ENCODE measurements at regions not wholly inside any gene's neighbourhood (a gene's known extent, or its start where the extent isn't known, plus 50 kb on each side); places are given as distances from the start of the nearest gene placed in this dataset.
"Not testable (repeated sequence)": the region's sequence is repeated elsewhere in the genome, so short reads cannot be mapped to it uniquely, and the experiment has no call there.

DNA sequence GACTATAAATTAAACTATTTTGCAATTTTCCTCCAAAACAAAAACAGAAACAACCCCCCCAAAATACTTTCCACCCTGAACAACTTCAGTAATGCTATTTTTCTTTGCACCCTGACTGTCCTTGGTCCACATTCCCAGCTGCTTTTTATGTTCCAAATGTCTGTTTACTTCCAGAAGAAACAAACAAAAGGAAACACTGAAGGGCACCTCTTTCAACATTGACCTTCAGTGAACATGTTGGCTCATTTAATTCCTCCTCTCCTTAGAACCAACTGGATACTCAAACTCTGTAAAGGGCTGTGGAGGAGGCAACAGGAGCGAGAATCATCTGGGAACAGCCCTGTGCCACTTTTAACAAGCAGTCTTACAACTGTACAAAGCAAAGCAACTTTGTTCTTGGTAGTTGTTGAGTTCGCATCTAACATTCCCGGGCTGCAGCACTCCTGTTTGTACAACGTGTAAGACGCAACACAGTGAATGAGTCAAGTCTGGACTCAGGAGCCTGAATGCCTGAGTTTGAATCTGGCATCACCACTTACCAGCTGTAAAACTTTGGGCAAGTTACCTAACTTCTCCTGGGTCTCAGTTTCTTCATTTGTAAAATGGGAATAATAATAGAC is 111.4 kb upstream of the GATA6 start:
- H3K27me3 Mint-ChIP-seq: no peaks in the 10 kb centered on the region
- ChIA-PET POLR2A (no interaction called here), CTCF (no interaction called here)
- no peak overlapping the region for H3K4me3 Mint-ChIP-seq
- no peaks in the 10 kb centered on the region for H3K36me3 Mint-ChIP-seq (ENCODE audit: low read depth)
- no peak overlapping the region for H3K27ac Mint-ChIP-seq
- no peak for DNase-seq
- H3K9me3 Mint-ChIP-seq: peaks cover 2% of the 10 kb centered on the region
- H3K4me1 Mint-ChIP-seq: no peaks in the 10 kb centered on the region

DNA sequence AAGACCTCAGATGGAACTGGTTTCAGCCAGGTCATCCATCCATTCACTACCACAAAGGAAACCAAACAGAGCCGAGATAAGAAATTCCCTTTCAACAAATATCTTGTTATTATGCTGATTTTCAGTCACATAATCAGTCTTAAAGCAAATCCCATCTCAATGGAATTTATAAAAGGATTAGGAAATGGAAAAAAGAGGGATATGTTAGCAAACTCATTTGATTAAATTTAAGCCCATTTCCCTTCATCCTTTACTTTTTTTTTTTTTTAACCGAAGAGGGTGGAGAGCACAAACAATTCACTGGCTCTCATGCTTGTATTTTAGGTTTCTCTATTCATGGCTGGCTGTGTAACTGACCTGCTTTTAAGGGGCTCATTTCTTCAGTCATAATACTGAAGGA is 109.0 kb upstream of the GATA6 start:
- Mint-ChIP-seq H3K27ac (no peak overlapping the region), H3K9me3 (no peaks in the 10 kb centered on the region), H3K4me3 (no peak overlapping the region), H3K4me1 (no peaks in the 10 kb centered on the region), H3K27me3 (no peaks in the 10 kb centered on the region), H3K36me3 (ENCODE audit: low read depth) (no peaks in the 10 kb centered on the region)
- POLR2A ChIA-PET: no interaction called here
- CTCF ChIA-PET: no interaction called here
- DNase-seq: no peak

DNA sequence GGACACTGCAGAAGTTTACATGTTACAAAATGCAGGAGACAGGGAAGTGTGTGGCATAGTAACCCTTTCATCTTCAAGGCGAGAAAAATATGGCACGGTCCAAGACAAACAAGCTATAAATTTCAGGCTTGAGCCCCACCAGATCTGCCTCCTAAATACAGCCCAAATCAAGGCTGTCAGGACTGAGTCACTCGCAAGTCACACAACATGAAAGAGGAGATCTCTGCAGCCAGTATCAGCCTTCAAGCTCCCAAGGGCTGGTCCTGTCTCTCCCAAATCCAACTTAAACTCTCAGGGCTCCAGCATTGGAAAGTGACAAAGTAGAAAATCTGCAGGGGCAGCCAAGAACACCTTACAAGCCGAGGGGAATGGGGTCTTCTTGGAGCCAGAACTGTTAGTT is 106.3 kb upstream of the GATA6 start:
- Mint-ChIP-seq H3K27me3 (no peaks in the 10 kb centered on the region), H3K4me3 (no peak overlapping the region), H3K36me3 (ENCODE audit: low read depth) (no peaks in the 10 kb centered on the region), H3K4me1 (no peaks in the 10 kb centered on the region), H3K27ac (no peak overlapping the region), H3K9me3 (peaks cover 2% of the 10 kb centered on the region)
- POLR2A ChIA-PET: no interaction called here
- DNase-seq: no peak
- CTCF ChIA-PET: no interaction called here

DNA sequence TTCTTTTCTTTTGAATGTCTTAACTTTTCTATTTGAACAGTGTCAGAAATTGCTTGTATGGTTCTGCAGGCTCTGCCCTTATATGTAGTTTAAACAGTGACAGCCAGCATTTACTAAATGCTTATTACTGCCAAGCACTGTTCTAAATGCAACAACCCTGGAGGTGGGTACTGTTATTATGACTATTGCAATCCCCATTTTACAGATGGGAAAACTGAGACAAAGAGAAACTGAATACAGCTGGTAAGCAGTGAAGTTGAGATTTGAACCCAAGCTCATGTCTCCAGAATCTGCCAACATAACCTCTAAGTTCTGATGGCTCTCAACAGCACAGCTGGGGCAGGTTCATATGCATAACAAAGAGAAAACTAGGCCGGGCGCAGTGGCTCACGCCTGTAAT is 105.7 kb upstream of the GATA6 start:
- CTCF ChIA-PET: no interaction called here
- POLR2A ChIA-PET: no interaction called here
- Mint-ChIP-seq H3K4me3 (no peak overlapping the region), H3K36me3 (ENCODE audit: low read depth) (no peaks in the 10 kb centered on the region), H3K9me3 (peaks cover 2% of the 10 kb centered on the region), H3K4me1 (no peaks in the 10 kb centered on the region), H3K27me3 (no peaks in the 10 kb centered on the region), H3K27ac (no peak overlapping the region)
- no peak for DNase-seq

DNA sequence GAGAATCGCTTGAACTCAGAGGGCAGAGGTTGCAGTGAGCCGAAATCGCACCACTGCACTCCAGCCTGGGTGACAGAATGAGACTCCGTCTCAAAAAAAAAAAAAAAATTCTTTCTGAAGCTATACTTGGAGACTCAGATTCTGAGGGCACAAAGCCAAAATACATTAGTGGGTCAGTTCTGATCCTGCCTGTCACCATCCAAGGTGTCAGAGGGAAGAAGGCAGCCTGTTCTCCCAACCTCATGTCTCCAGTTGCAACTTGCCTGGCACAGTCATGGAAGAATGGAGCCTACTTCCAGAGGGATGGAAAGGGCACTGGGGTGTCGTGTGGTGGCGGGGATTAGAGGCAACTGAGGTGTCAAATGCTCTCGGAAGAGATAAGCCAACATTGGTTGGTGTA is 104.8 kb upstream of the GATA6 start:
- no peaks in the 10 kb centered on the region for H3K36me3 Mint-ChIP-seq (ENCODE audit: low read depth)
- DNase-seq: no peak
- H3K9me3 Mint-ChIP-seq: peaks cover 2% of the 10 kb centered on the region
- H3K27ac Mint-ChIP-seq: no peak overlapping the region
- no peaks in the 10 kb centered on the region for H3K27me3 Mint-ChIP-seq
- H3K4me1 Mint-ChIP-seq: no peaks in the 10 kb centered on the region
- no peak overlapping the region for H3K4me3 Mint-ChIP-seq
- ChIA-PET CTCF (no interaction called here), POLR2A (no interaction called here)

DNA sequence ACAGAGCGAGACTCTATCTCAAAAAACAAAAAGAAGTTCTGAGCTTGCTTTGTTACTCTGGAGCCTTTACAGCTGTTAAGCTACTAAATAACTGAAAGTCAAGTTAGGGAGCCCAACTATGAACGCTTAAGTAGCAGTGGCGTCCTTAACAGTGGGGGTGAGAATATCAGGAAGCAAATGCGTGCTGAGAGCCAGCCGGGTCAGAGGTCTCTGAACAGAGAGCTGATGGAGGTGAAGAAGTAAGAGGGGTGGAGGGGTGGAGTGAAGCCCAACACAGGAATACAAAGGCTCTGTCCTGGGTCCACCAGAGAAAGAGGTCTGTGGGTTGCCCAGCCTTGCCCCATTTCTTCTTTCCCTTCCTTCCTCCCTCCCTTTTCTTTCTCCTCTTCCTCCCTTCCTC is 104.1 kb upstream of the GATA6 start:
- ChIA-PET POLR2A (no interaction called here), CTCF (no interaction called here)
- Mint-ChIP-seq H3K9me3 (peaks cover 2% of the 10 kb centered on the region), H3K4me3 (no peak overlapping the region), H3K27me3 (no peaks in the 10 kb centered on the region), H3K4me1 (no peaks in the 10 kb centered on the region), H3K36me3 (ENCODE audit: low read depth) (no peaks in the 10 kb centered on the region), H3K27ac (no peak overlapping the region)
- DNase-seq: no peak

DNA sequence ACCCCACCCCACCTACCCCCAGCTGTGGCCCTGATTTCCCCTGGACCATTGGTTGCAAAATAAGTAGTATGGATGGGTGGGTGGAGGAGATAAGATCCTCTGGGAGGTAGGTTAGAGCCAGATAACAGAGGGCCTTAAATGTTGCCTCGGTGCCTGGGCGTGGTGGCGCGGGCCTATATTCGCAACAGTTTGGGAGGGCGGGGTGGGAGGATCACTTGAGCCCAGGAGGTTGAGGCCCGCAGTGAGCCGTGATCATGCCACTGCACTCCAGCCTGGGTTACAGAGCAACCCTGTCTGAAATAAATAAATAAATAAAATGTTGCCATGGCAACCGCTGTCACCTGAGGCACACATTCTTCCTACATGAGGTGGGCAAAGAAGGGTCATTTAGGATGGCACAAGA is 103.3 kb upstream of the GATA6 start:
- CTCF ChIA-PET: no interaction called here
- H3K27me3 Mint-ChIP-seq: no peaks in the 10 kb centered on the region
- no peaks in the 10 kb centered on the region for H3K4me1 Mint-ChIP-seq
- DNase-seq: no peak
- H3K9me3 Mint-ChIP-seq: peaks cover 2% of the 10 kb centered on the region
- POLR2A ChIA-PET: no interaction called here
- no peak overlapping the region for H3K4me3 Mint-ChIP-seq
- H3K27ac Mint-ChIP-seq: no peak overlapping the region
- H3K36me3 Mint-ChIP-seq (ENCODE audit: low read depth): no peaks in the 10 kb centered on the region

DNA sequence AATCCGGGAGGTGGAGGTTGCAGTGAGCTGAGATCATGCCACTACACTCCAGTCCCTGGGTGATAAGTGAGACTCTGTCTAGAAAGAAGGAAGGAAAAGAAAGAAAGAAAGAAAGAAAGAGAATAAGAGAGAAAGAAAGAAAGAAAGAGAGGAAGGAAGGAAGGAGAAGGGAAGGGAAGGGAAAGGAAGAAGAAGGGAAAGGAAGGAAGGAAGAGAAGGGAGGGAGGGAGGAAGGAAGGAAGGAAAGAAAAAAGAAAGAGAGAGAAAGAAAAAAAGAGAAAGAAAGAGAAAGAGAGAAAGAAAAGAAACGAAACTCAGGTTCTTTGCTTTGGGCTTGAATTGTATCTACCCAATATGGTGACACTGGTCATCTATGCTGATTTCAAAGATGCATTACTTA is 102.3 kb upstream of the GATA6 start:
- ChIA-PET CTCF (no interaction called here), POLR2A (no interaction called here)
- no peaks in the 10 kb centered on the region for H3K27me3 Mint-ChIP-seq
- H3K4me3 Mint-ChIP-seq: no peak overlapping the region
- H3K9me3 Mint-ChIP-seq: peaks cover 2% of the 10 kb centered on the region
- no peaks in the 10 kb centered on the region for H3K4me1 Mint-ChIP-seq
- no peak overlapping the region for H3K27ac Mint-ChIP-seq
- no peak for DNase-seq
- H3K36me3 Mint-ChIP-seq (ENCODE audit: low read depth): no peaks in the 10 kb centered on the region

DNA sequence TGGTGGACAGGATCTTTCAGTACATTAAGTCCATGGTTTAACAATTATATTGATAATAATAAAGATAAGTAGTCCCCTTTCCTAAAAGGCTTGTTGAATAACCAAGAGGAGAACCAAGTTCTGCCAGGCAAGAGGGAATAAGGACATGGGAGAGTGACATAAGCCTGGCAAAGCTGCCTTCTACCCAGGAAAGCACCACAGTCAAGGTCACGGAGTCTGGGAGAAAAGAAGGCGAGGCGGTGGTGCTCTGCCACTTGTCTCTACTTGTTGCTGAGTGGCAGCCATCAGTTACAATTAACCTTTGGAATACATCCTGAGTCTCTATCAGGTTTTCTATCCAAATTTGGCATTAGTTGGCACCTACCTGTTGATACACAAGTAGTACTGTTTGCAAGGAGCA is 101.7 kb upstream of the GATA6 start:
- peaks cover 2% of the 10 kb centered on the region for H3K9me3 Mint-ChIP-seq
- POLR2A ChIA-PET: no interaction called here
- no peaks in the 10 kb centered on the region for H3K4me1 Mint-ChIP-seq
- H3K27me3 Mint-ChIP-seq: no peaks in the 10 kb centered on the region
- CTCF ChIA-PET: no interaction called here
- no peak overlapping the region for H3K27ac Mint-ChIP-seq
- no peak for DNase-seq
- H3K36me3 Mint-ChIP-seq (ENCODE audit: low read depth): no peaks in the 10 kb centered on the region
- H3K4me3 Mint-ChIP-seq: no peak overlapping the region

DNA sequence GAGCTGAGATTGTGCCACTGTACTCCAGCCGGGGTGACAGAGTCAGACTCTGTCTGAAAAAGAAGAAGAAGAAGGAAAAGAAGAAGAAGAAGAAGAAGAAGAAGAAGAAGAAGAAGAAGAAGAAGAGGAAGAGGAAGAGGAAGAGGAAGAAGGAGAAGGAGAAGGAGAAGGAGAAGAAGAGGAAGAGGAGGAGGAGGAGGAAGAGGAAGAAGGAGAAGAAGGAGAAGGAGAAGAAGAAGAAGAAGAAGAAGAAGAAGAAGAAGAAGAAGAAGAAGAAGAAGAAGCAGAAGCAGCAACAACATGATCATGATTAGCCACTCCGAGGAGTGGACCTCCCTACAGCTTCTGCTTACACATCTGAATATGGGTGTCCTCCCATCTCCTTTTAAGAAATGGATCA is 100.6 kb upstream of the GATA6 start:
- H3K9me3 Mint-ChIP-seq; CTCF ChIA-PET; DNase-seq; H3K27ac Mint-ChIP-seq; POLR2A ChIA-PET; H3K36me3 Mint-ChIP-seq (ENCODE audit: low read depth); H3K27me3 Mint-ChIP-seq; H3K4me1 Mint-ChIP-seq; H3K4me3 Mint-ChIP-seq: not testable (repeated sequence)

DNA sequence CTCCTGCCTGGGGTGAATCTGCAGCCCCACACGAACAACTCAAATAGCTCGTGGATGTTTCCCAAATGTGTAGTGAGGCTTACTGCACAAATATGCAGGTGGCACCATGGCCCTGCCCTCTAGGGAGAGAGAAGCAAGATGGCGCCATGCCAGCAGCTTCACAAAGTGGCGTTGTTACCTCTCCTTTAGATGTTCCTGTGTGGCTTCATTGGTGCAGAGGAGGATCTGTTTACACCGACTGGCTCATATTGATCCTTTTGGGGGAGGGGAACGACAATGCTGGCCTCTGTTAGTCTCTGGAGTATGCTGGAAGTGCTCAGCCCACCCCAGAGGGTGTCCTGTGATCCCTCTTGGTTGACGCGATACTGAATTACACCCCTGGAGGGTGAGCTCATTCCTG is 99.5 kb upstream of the GATA6 start:
- ChIA-PET POLR2A (no interaction called here), CTCF (no interaction called here)
- Mint-ChIP-seq H3K4me1 (no peaks in the 10 kb centered on the region), H3K36me3 (ENCODE audit: low read depth) (no peaks in the 10 kb centered on the region), H3K4me3 (no peak overlapping the region), H3K9me3 (peaks cover 4% of the 10 kb centered on the region), H3K27ac (no peak overlapping the region), H3K27me3 (no peaks in the 10 kb centered on the region)
- no peak for DNase-seq

DNA sequence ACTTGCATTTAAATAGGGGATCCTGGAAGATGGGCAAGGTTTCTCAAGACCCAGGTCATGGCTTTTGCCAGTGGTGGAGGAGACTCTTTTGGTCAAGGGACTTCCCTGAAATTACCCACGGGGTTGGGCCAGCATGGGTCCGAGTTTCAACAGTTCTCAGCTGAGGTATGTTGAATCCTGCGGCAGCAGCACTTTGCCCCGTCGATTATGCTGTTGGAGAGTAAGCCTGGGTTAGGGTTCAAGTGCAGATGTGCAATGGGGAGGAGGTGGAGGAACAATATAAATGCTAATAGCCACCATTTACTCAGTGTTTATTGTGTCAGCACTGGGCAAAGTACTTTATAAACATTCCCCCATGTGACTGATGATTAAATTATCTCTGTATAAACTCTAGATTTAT is 96.0 kb upstream of the GATA6 start:
- no peaks in the 10 kb centered on the region for H3K4me1 Mint-ChIP-seq
- H3K27ac Mint-ChIP-seq: no peak overlapping the region
- ChIA-PET POLR2A (no interaction called here), CTCF (no interaction called here)
- no peaks in the 10 kb centered on the region for H3K36me3 Mint-ChIP-seq (ENCODE audit: low read depth)
- H3K27me3 Mint-ChIP-seq: no peaks in the 10 kb centered on the region
- peaks cover 2% of the 10 kb centered on the region for H3K9me3 Mint-ChIP-seq
- DNase-seq: no peak
- no peak overlapping the region for H3K4me3 Mint-ChIP-seq

DNA sequence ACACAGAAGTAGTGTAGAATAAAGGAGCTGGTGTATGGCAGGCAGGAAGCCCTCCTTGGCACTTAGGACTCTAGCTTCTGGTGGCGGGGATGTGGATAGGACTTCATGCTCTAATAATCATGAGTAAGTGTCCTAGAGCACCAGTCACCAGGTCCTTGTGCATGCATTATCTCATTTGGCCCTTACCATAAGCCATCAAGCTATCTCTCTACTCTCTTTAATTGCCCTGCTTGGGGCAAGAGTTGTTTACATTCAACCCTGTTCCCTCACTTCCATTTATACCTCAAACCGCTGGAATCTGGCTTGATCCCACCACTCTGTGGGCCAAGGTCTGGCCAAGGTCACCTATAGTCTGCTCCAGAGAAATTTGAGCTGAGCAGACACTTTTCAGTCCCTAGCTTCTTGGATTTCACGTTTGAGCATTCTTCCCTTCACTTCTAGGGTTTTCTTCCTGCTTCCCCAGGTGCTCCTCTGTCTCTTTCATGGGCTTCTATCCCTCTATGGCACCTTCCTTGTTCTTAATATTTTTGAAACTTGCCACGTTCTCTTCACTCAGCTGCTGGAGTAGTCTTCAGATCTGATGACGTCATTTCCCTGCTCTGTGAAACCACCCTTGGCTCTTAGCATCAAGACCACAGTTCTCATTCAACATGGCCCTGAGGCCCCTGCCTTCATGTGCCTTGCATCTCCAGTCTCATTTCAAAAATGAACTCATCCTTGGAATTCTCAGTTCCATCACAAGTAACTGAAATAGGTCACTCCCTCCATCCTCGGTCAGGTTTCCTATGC is 94.9 kb upstream of the GATA6 start:
- Mint-ChIP-seq H3K36me3 (ENCODE audit: low read depth) (no peaks in the 10 kb centered on the region), H3K4me1 (no peaks in the 10 kb centered on the region), H3K9me3 (peaks cover 2% of the 10 kb centered on the region), H3K27me3 (no peaks in the 10 kb centered on the region), H3K4me3 (no peak overlapping the region), H3K27ac (no peak overlapping the region)
- ChIA-PET CTCF (no interaction called here), POLR2A (no interaction called here)
- no peak for DNase-seq

DNA sequence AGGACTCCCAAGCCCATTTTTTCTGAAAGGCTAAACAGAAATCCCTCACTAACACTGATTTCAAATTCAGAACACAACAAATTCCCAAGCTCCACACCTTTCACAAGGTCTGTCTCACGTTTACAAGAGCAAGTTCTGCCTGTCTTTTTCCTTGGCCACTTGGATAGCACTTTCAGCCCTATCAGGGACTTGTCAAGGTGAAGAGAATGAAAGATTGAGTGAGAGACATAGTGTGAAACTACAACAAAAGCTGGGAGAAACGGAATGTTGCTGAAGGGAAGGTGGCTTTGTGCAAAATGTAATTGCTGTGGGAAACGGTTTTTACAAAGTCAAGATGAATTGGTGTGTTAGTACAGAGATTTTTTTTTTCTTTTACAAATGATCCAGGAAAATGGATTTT is 89.4 kb upstream of the GATA6 start:
- CTCF ChIA-PET: no interaction called here

More for the DNA sequence above, 89.4 kb upstream of the GATA6 start:
- no peak for DNase-seq
- Mint-ChIP-seq H3K27me3 (no peaks in the 10 kb centered on the region), H3K36me3 (ENCODE audit: low read depth) (no peaks in the 10 kb centered on the region), H3K4me1 (no peaks in the 10 kb centered on the region), H3K27ac (no peak overlapping the region), H3K4me3 (no peak overlapping the region), H3K9me3 (peaks cover 3% of the 10 kb centered on the region)
- POLR2A ChIA-PET: no interaction called here

Measured in activated CD4-positive, alpha-beta memory T cell treated with anti-CD3 and anti-CD28 coated beads, Interleukin-2, amount 10 ng/mL, durations not matched to agents 7 days and 5 days (primary cell).